Right ventricle myocardium inferior (tissue), 1 donor: ENCODE measurements at regions not wholly inside any gene's neighbourhood (a gene's known extent, or its start where the extent isn't known, plus 50 kb on each side); places are given as distances from the start of the nearest gene placed in this dataset.
A peak's percentile ranks its signal among the peaks of the same experiment; 100 is the strongest.
"Not testable (repeated sequence)": the region's sequence is repeated elsewhere in the genome, so short reads cannot be mapped to it uniquely, and the experiment has no call there.

Source experiments
- ATAC-seq: fragments of 200-7000 bp; cut with Tn5 transposase; one replicate; pipeline ENCODE4 v1.9.1; 2020; ENCODE audit warnings: mild to moderate bottlenecking, moderate library complexity
- DNase-seq: peaks from one replicate; pipeline ENCODE4 v3.0.0; 2021; ENCODE audit errors: missing footprints
- intact Hi-C: fragments of 100-400 bp; cut with DNase I; formaldehyde crosslinking; loops from one replicate; pipeline ENCODE4 v1.11.0; 2022
- donor health status: DM: no; HTN: yes; CAD: no; lungs with severe emphysema.

GRCh38 chrX:121877337-121877736 is 829.9 kb downstream of the GLUD2 start:
- intact Hi-C loops, ATAC-seq, DNase-seq: not testable (repeated sequence)

GRCh38 chrX:121886557-121886956 is 839.1 kb downstream of the GLUD2 start:
- DNase-seq: no peak
- intact Hi-C loops: no loop called here
- ATAC-seq: no peak

GRCh38 chrX:121894756-121895155 is 847.3 kb downstream of the GLUD2 start:
- ATAC-seq (no peak), DNase-seq (no peak)
- intact Hi-C loops: no loop called here

- intact Hi-C loops: no loop called here
- no peak for DNase-seq
- ATAC-seq: no peak
These were observed 855.1 kb downstream of the GLUD2 start for GRCh38 chrX:121902463-121902862.

- intact Hi-C loops: no loop called here
- ATAC-seq: no peak
- DNase-seq: peak; percentile 30
These were observed 856.6 kb downstream of the GLUD2 start for GRCh38 chrX:121903961-121904360.

- intact Hi-C loops: no loop called here
- no peak for DNase-seq
- ATAC-seq: no peak
These were observed 873.8 kb downstream of the GLUD2 start for GRCh38 chrX:121921258-121921657.

- intact Hi-C loops: no loop called here
- DNase-seq (no peak), ATAC-seq (no peak)
These were observed 884.2 kb downstream of the GLUD2 start for GRCh38 chrX:121931567-121931966.

GRCh38 chrX:121932688-121933087 is 885.3 kb downstream of the GLUD2 start:
- intact Hi-C loops: no loop called here
- ATAC-seq: no peak
- DNase-seq: no peak

- intact Hi-C loops: no loop called here
- DNase-seq (no peak), ATAC-seq (no peak)
These were observed 901.8 kb downstream of the GLUD2 start for GRCh38 chrX:121949041-121949760.

- intact Hi-C loops: no loop called here
- no peak for ATAC-seq
These were observed 911.5 kb downstream of the GLUD2 start for GRCh38 chrX:121958886-121959285.

GRCh38 chrX:121975671-121976070 is 928.3 kb downstream of the GLUD2 start:
- DNase-seq (no peak), ATAC-seq (no peak)
- intact Hi-C loops: no loop called here

More at GRCh38 chrX:121958886-121959285, 911.5 kb downstream of the GLUD2 start:
- DNase-seq: no peak

- ATAC-seq: no peak
- no peak for DNase-seq
- intact Hi-C loops: no loop called here
These were observed 939.8 kb downstream of the GLUD2 start for GRCh38 chrX:121987163-121987562.

GRCh38 chrX:121987835-121988234 is 940.4 kb downstream of the GLUD2 start:
- intact Hi-C loops: no loop called here
- ATAC-seq (no peak), DNase-seq (no peak)

GRCh38 chrX:122004127-122004526 is 956.7 kb downstream of the GLUD2 start:
- ATAC-seq (no peak), DNase-seq (no peak)
- intact Hi-C loops: no loop called here

GRCh38 chrX:122026665-122027064 is 979.3 kb downstream of the GLUD2 start:
- intact Hi-C loops: no loop called here
- ATAC-seq (no peak), DNase-seq (no peak)

GRCh38 chrX:122046226-122046625 is 998.8 kb downstream of the GLUD2 start:
- intact Hi-C loops: no loop called here
- ATAC-seq: no peak
- no peak for DNase-seq

GRCh38 chrX:122046815-122047214 is 999.4 kb downstream of the GLUD2 start:
- DNase-seq: no peak
- intact Hi-C loops: no loop called here
- ATAC-seq: no peak

GRCh38 chrX:122047261-122047660 is 999.9 kb downstream of the GLUD2 start:
- ATAC-seq (no peak), DNase-seq (no peak)
- intact Hi-C loops: no loop called here

GRCh38 chrX:122055460-122055859 is 1008.0 kb downstream of the GLUD2 start:
- DNase-seq (no peak), ATAC-seq (no peak)
- intact Hi-C loops: no loop called here

GRCh38 chrX:122055979-122056715 is 1008.7 kb downstream of the GLUD2 start:
- intact Hi-C loops: no loop called here

More at GRCh38 chrX:122055979-122056715, 1008.7 kb downstream of the GLUD2 start:
- ATAC-seq: no peak
- DNase-seq: no peak
